ENCODE measurements at regions not wholly inside any gene's neighbourhood (a gene's known extent, or its start where the extent isn't known, plus 50 kb on each side); places are given as distances from the start of the nearest gene placed in this dataset.

GRCh38 chr12:41656454-41656853 is 468.3 kb downstream of the PDZRN4 start:
- DNase-seq = no peak

- no peak for DNase-seq
Measured at GRCh38 chr12:41653386-41654326, 465.5 kb downstream of the PDZRN4 start.

- peak in 1 of 3 experiments; percentile 51 for DNase-seq
Measured at GRCh38 chr12:41652981-41653380, 464.9 kb downstream of the PDZRN4 start.

- no peak for DNase-seq
Measured at GRCh38 chr12:41645624-41646023, 457.5 kb downstream of the PDZRN4 start.

GRCh38 chr12:41642808-41643207 is 454.7 kb downstream of the PDZRN4 start:
- peak in 1 of 3 experiments; percentile 27 for DNase-seq

GRCh38 chr12:41636653-41637052 is 448.5 kb downstream of the PDZRN4 start:
- peak in 1 of 3 experiments; percentile 61 for DNase-seq

GRCh38 chr12:41635626-41636364 is 447.7 kb downstream of the PDZRN4 start:
- no peak for DNase-seq

GRCh38 chr12:41634091-41634490 is 446.0 kb downstream of the PDZRN4 start:
- no peak for DNase-seq

- no peak for DNase-seq
Measured at GRCh38 chr12:41629611-41630010, 441.5 kb downstream of the PDZRN4 start.

GRCh38 chr12:41627476-41627875 is 439.4 kb downstream of the PDZRN4 start:
- DNase-seq = peak in 1 of 3 experiments; percentile 51

- DNase-seq = no peak
Measured at GRCh38 chr12:41624571-41624970, 436.5 kb downstream of the PDZRN4 start.

Measured in NCI-H1417 (cell line).